IMR-90 (cell line): ENCODE measurements at regions not wholly inside any gene's neighbourhood (a gene's known extent, or its start where the extent isn't known, plus 50 kb on each side); places are given as distances from the start of the nearest gene placed in this dataset.

ENCODE experiments used
- ATAC-seq: fragments of 200-7000 bp; cut with Tn5 transposase; 2 replicates; pipeline ENCODE4 v1.9.1; 2020; ENCODE audit warnings: low read depth, mild to moderate bottlenecking, moderate library complexity
- BruUV-seq: library from RNA; stranded (reverse); fragments of 400-500 nt; replicated peaks from 2 replicates; lab custom pipeline; 2021; lab: Mats Ljungman, UMichigan
- CTCF ChIA-PET: fragments of 300-600 bp; formaldehyde crosslinking; extraction: SDS; loops from one replicate; lab custom pipeline; 2021; ENCODE audit warnings: antibody characterized with exemption; lab: Yijun Ruan, JAX
- POLR2A ChIA-PET: fragments of 300-600 bp; sonication (Branson Sonifier 250); formaldehyde crosslinking; loops from one replicate; lab custom pipeline; 2022; ENCODE audit warnings: antibody characterized with exemption; ENCODE audit not compliant: unreplicated experiment; lab: Charles Lee
- DNase-seq: peaks from one replicate; pipeline ENCODE4 v3.0.0; 2013
- H2AFZ ChIP-seq: replicated peaks from 2 replicates; pipeline ENCODE3; 2013; ENCODE audit warnings: low read length, mild to moderate bottlenecking; ENCODE audit not compliant: poor library complexity
- H2AK5ac ChIP-seq: 2 replicates; pipeline ENCODE4 v1.6.1; 2013; ENCODE audit warnings: low read depth, low read length, inconsistent platforms
- H2AK9ac ChIP-seq: replicated peaks from 2 replicates; pipeline ENCODE3; 2013; ENCODE audit warnings: mild to moderate bottlenecking, low read depth, low read length, moderate library complexity; ENCODE audit not compliant: poor library complexity
- H2BK120ac ChIP-seq: 2 replicates; pipeline ENCODE4 v1.6.1; 2013; ENCODE audit warnings: low read depth, low read length, inconsistent platforms
- H2BK15ac ChIP-seq: 3 replicates; pipeline ENCODE4 v1.6.1; 2013; ENCODE audit warnings: low read depth, low read length, inconsistent platforms
- H2BK20ac ChIP-seq: 2 replicates; pipeline ENCODE4 v1.6.1; 2013; ENCODE audit warnings: low read depth, mild to moderate bottlenecking, inconsistent platforms, low read length, moderate library complexity
- H2BK5ac ChIP-seq: 2 replicates; pipeline ENCODE4 v1.6.1; 2013; ENCODE audit warnings: mild to moderate bottlenecking, low read depth, low read length, inconsistent platforms; ENCODE audit not compliant: poor library complexity, severe bottlenecking
- H3K14ac ChIP-seq: replicated peaks from 2 replicates; pipeline ENCODE4 v1.6.1; 2013; ENCODE audit warnings: low read depth, low read length, inconsistent platforms
- H3K18ac ChIP-seq: 2 replicates; pipeline ENCODE4 v1.6.1; 2013; ENCODE audit warnings: low read depth, low read length, control low read depth
- H3K23ac ChIP-seq: 2 replicates; pipeline ENCODE4 v1.6.1; 2013; ENCODE audit warnings: low read depth, low read length, inconsistent platforms
- H3K27ac ChIP-seq: 2 replicates; pipeline ENCODE4 v1.5.1; 2013; ENCODE audit warnings: mild to moderate bottlenecking, control low read depth, low read length; ENCODE audit not compliant: insufficient read depth
- H3K27me3 ChIP-seq: 2 replicates; pipeline ENCODE4 v1.6.1; 2013; ENCODE audit warnings: low read length; ENCODE audit not compliant: control insufficient read depth, insufficient read depth
- H3K36me3 ChIP-seq: 2 replicates; pipeline ENCODE4 v1.6.1; 2013; ENCODE audit warnings: low read length, mixed read lengths; ENCODE audit not compliant: control insufficient read depth, insufficient read depth
- H3K4ac ChIP-seq: 2 replicates; pipeline ENCODE4 v1.6.1; 2013; ENCODE audit warnings: low read depth, low read length, inconsistent platforms
- H3K4me1 ChIP-seq: 2 replicates; pipeline ENCODE4 v1.6.1; 2013; ENCODE audit warnings: low read length, mixed read lengths; ENCODE audit not compliant: control insufficient read depth, insufficient read depth
- H3K4me2 ChIP-seq: 2 replicates; pipeline ENCODE4 v1.6.1; 2013; ENCODE audit warnings: low read depth, mild to moderate bottlenecking, control low read depth, low read length, moderate library complexity
- H3K4me3 ChIP-seq: 2 replicates; pipeline ENCODE4 v1.5.1; 2013; ENCODE audit warnings: low read depth, mild to moderate bottlenecking, control low read depth, low read length, moderate library complexity; ENCODE audit not compliant: insufficient read depth
- H3K56ac ChIP-seq: 2 replicates; pipeline ENCODE4 v1.6.1; 2013; ENCODE audit warnings: low read length, inconsistent platforms; ENCODE audit not compliant: insufficient read depth; ENCODE audit errors: extremely low read depth
- H3K79me1 ChIP-seq, 2 experiments: 2 replicates each; pipeline ENCODE4 v1.6.1; 2013; ENCODE audit warnings: low read length in 2 of 2, inconsistent platforms in 1 of 2, low read depth in 1 of 2
- H3K9ac ChIP-seq: 2 replicates; pipeline ENCODE4 v1.6.1; 2013; ENCODE audit warnings: low read depth, low read length, control low read depth
- H3K9me1 ChIP-seq: 2 replicates; pipeline ENCODE4 v1.6.1; 2013; ENCODE audit warnings: low read length, inconsistent platforms; ENCODE audit not compliant: insufficient read depth
- H3K9me3 ChIP-seq: 2 replicates; pipeline ENCODE4 v1.6.1; 2013; ENCODE audit warnings: low read length; ENCODE audit not compliant: control insufficient read depth, insufficient read depth
- H4K20me1 ChIP-seq: 2 replicates; pipeline ENCODE4 v1.6.1; 2013; ENCODE audit warnings: low read length, inconsistent platforms; ENCODE audit not compliant: insufficient read depth
- H4K5ac ChIP-seq: 2 replicates; pipeline ENCODE4 v1.6.1; 2013; ENCODE audit warnings: mild to moderate bottlenecking, low read depth, low read length, control low read depth
- H4K8ac ChIP-seq, 2 experiments: 2 replicates each; pipeline ENCODE4 v1.6.1; 2013; ENCODE audit warnings: low read depth in 2 of 2, low read length in 2 of 2, control low read depth in 1 of 2, inconsistent platforms in 1 of 2
- H4K91ac ChIP-seq: 2 replicates; pipeline ENCODE4 v1.6.1; 2013; ENCODE audit warnings: low read depth, low read length, inconsistent platforms; ENCODE audit not compliant: insufficient read depth
- BHLHE40 ChIP-seq: fragments of 150-350 bp; IDR thresholded peaks from 2 replicates; pipeline ENCODE4 v1.6.1; 2016; ENCODE audit warnings: mild to moderate bottlenecking, low read depth, low read length
- CEBPB ChIP-seq: IDR thresholded peaks from 2 replicates; pipeline ENCODE4 v1.6.1; 2012; ENCODE audit warnings: low read depth, low read length, improper control_type of control experiment
- CHD1 ChIP-seq: IDR thresholded peaks from 2 replicates; pipeline ENCODE4 v1.6.1; 2012; ENCODE audit warnings: low read depth, low read length, improper control_type of control experiment
- FOS ChIP-seq: fragments of 150-350 bp; IDR thresholded peaks from 2 replicates; pipeline ENCODE4 v1.6.1; 2016; ENCODE audit warnings: low read depth, low read length
- MAFK ChIP-seq: IDR thresholded peaks from 2 replicates; pipeline ENCODE4 v1.6.1; 2012; ENCODE audit warnings: low read depth, low read length, improper control_type of control experiment
- MAZ ChIP-seq: IDR thresholded peaks from 2 replicates; pipeline ENCODE4 v1.6.1; 2012; ENCODE audit warnings: low read depth, mild to moderate bottlenecking, low read length, improper control_type of control experiment, moderate library complexity, borderline replicate concordance
- MXI1 ChIP-seq: IDR thresholded peaks from 2 replicates; pipeline ENCODE4 v1.6.1; 2012; ENCODE audit warnings: low read depth, mild to moderate bottlenecking, low read length, moderate library complexity, borderline replicate concordance
- NFE2L2 ChIP-seq: fragments of 150-350 bp; IDR thresholded peaks from 2 replicates; pipeline ENCODE4 v1.6.1; 2016; ENCODE audit warnings: low read depth, mild to moderate bottlenecking, low read length
- POLR2A ChIP-seq: IDR thresholded peaks from 2 replicates; pipeline ENCODE4 v1.6.1; 2012; ENCODE audit warnings: mild to moderate bottlenecking, low read depth, low read length
- RAD21 ChIP-seq: IDR thresholded peaks from 2 replicates; pipeline ENCODE4 v1.6.1; 2012; ENCODE audit warnings: low read length, improper control_type of control experiment
- RCOR1 ChIP-seq: IDR thresholded peaks from 2 replicates; pipeline ENCODE4 v1.6.1; 2012; ENCODE audit warnings: mild to moderate bottlenecking, low read length, improper control_type of control experiment; ENCODE audit not compliant: insufficient replicate concordance
- RFX5 ChIP-seq: IDR thresholded peaks from 2 replicates; pipeline ENCODE4 v1.8.0; 2012; ENCODE audit warnings: low read depth, mild to moderate bottlenecking, low read length, moderate library complexity
- SMC3 ChIP-seq: fragments of 150-350 bp; IDR thresholded peaks from 2 replicates; pipeline ENCODE4 v1.6.1; 2016; ENCODE audit warnings: low read depth, mild to moderate bottlenecking, antibody characterized with exemption, low read length, moderate library complexity
- WGBS, 2 experiments: methylation state at CpG; one replicate each; pipeline versions ENCODE4 v1.1.5 to v1.1.7; 2013; ENCODE audit warnings: missing lambda C conversion rate in 2 of 2; ENCODE audit not compliant: insufficient read length in 1 of 2; ENCODE audit errors: extremely low coverage in 2 of 2; 5-methylcytosine and 5-hydroxymethylcytosine counted together
- dilution Hi-C: fragments of 300-500 bp; cut with HindIII; formaldehyde crosslinking; loops from one replicate; pipeline ENCODE4 v1.14.3; 2018; ENCODE audit warnings: low sequenced_read_pairs; ENCODE audit not compliant: unreplicated experiment
- in situ Hi-C: fragments of 300-500 bp; cut with MboI; formaldehyde crosslinking; loops from 3 replicates; pipeline ENCODE4 v1.14.3; 2019; ENCODE audit warnings: low sequenced_read_pairs, inconsistent platforms, mixed read lengths
- intact Hi-C: fragments of 100-400 bp; cut with micrococcal nuclease; formaldehyde crosslinking; loops from 2 replicates; pipeline ENCODE4 v1.10.0; 2022
- TF ChIP-seq, protein P1 (sequence below): conservative IDR thresholded peaks from 2 replicates; pipeline ENCODE4 v1.5.1; 2012; ENCODE audit warnings: mild to moderate bottlenecking, low read depth, low read length, improper control_type of control experiment
- TF ChIP-seq, protein P2 (sequence below): fragments of 150-350 bp; IDR thresholded peaks from 2 replicates; pipeline ENCODE4 v1.6.1; 2016; ENCODE audit warnings: low read depth, mild to moderate bottlenecking, low read length, moderate library complexity, borderline replicate concordance

DNA sequence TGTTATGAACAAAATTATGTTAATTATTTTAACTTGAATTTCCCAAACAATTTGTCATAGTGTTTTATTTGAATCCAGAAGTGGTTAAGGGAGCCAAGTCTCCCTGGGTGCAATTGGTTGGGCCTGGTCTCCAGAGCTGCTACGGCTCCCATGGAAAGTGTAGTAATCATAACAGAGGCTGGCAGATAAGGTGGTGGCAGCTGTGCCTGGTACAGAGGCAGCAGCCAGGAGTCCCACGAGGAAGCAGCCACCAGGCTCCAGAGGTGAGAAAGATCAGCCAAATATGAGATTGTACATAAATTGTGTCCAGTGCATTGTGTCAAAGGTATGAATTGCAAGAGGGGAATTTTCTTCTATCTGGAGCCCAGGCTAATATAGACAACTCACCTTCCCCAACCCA is 368.9 kb upstream of the PTBP2 start:
- H2BK120ac ChIP-seq: no peak overlapping the region
- in situ Hi-C loops (no loop called here), intact Hi-C loops (no loop called here), dilution Hi-C loops (no loop called here)
- no peak overlapping the region for H2BK15ac ChIP-seq
- no peak overlapping the region for H4K91ac ChIP-seq
- H4K20me1 ChIP-seq: no peaks in the 10 kb centered on the region
- ATAC-seq (no peak), DNase-seq (no peak)
- H3K9me1 ChIP-seq: no peaks in the 10 kb centered on the region
- ChIA-PET CTCF (no interaction called here), POLR2A (no interaction called here)
- no peak overlapping the region for H3K4ac ChIP-seq
- BruUV-seq: no TSS peak
- no peak overlapping the region for H3K18ac ChIP-seq
- WGBS, 2 experiments: 67% methylated on average over 1 of the region's 2 CpGs; no CpG with 5 or more reads in 1 of the 2 experiments
- H3K56ac ChIP-seq: no peak overlapping the region
- H3K27me3 ChIP-seq: no peaks in the 10 kb centered on the region
- TF ChIP-seq NFE2L2: no peak
- TF ChIP-seq POLR2A: no peak
- no peak for TF ChIP-seq MAFK
- no peak for TF ChIP-seq MXI1
- no peak for TF ChIP-seq MAZ
- TF ChIP-seq FOS: no peak
- no peak for TF ChIP-seq RFX5
- no peak for TF ChIP-seq CEBPB
- no peak for TF ChIP-seq SMC3
- no peak for TF ChIP-seq CHD1
- TF ChIP-seq, protein P1, sequence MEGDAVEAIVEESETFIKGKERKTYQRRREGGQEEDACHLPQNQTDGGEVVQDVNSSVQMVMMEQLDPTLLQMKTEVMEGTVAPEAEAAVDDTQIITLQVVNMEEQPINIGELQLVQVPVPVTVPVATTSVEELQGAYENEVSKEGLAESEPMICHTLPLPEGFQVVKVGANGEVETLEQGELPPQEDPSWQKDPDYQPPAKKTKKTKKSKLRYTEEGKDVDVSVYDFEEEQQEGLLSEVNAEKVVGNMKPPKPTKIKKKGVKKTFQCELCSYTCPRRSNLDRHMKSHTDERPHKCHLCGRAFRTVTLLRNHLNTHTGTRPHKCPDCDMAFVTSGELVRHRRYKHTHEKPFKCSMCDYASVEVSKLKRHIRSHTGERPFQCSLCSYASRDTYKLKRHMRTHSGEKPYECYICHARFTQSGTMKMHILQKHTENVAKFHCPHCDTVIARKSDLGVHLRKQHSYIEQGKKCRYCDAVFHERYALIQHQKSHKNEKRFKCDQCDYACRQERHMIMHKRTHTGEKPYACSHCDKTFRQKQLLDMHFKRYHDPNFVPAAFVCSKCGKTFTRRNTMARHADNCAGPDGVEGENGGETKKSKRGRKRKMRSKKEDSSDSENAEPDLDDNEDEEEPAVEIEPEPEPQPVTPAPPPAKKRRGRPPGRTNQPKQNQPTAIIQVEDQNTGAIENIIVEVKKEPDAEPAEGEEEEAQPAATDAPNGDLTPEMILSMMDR: no peak
- no peak for TF ChIP-seq RCOR1
- TF ChIP-seq RAD21: no peak
- TF ChIP-seq, protein P2, sequence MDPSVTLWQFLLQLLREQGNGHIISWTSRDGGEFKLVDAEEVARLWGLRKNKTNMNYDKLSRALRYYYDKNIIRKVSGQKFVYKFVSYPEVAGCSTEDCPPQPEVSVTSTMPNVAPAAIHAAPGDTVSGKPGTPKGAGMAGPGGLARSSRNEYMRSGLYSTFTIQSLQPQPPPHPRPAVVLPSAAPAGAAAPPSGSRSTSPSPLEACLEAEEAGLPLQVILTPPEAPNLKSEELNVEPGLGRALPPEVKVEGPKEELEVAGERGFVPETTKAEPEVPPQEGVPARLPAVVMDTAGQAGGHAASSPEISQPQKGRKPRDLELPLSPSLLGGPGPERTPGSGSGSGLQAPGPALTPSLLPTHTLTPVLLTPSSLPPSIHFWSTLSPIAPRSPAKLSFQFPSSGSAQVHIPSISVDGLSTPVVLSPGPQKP: no peak
- no peak for TF ChIP-seq BHLHE40
- H2BK20ac ChIP-seq: no peak overlapping the region
- H2AK9ac ChIP-seq: no peak overlapping the region
- H2BK5ac ChIP-seq: no peak overlapping the region
- no peak overlapping the region for H3K4me2 ChIP-seq
- no peak overlapping the region for H2AK5ac ChIP-seq
- no peaks in the 10 kb centered on the region for H3K9me3 ChIP-seq
- no peak overlapping the region for H3K9ac ChIP-seq
- H3K4me3 ChIP-seq: no peak overlapping the region
- no peak overlapping the region for H4K5ac ChIP-seq
- H3K4me1 ChIP-seq: no peaks in the 10 kb centered on the region
- H3K14ac ChIP-seq: no peak overlapping the region
- H4K8ac ChIP-seq: no peak overlapping the region
- no peak overlapping the region for H2AFZ ChIP-seq
- H3K23ac ChIP-seq: no peak overlapping the region; the same call in 1 of the 2 replicates
- H3K79me1 ChIP-seq: no peaks in the 10 kb centered on the region
- H3K36me3 ChIP-seq: no peaks in the 10 kb centered on the region
- no peak overlapping the region for H3K27ac ChIP-seq
